Prostate gland (tissue), 2 donors: ENCODE measurements at regions not wholly inside any gene's neighbourhood (a gene's known extent, or its start where the extent isn't known, plus 50 kb on each side); places are given as distances from the start of the nearest gene placed in this dataset.

Experiments used
- DNase-seq: peaks from one replicate; pipeline ENCODE4 v3.0.0-alpha.2; 2019; ENCODE audit warnings: low spot score
- H3K27ac ChIP-seq, 2 donors: fragments of 200-600 bp; sonication (generic); 2 replicates each; pipeline ENCODE4 v1.5.1; 2017 to 2019
- H3K27me3 ChIP-seq: fragments of 200-600 bp; sonication (generic); replicated peaks from 2 replicates; pipeline ENCODE4 v1.5.1; 2019; ENCODE audit not compliant: insufficient read depth
- H3K36me3 ChIP-seq, 2 donors: fragments of 200-600 bp; sonication (generic); 1 replicate in 1 of 2; 2 replicates in 1 of 2; pipeline versions ENCODE4 v1.5.1 to v1.8.1; 2017 to 2019
- H3K4me1 ChIP-seq: fragments of 200-600 bp; sonication (generic); replicated peaks from 2 replicates; pipeline ENCODE4 v1.5.1; 2019
- H3K4me3 ChIP-seq, 2 donors: fragments of 200-600 bp; sonication (generic); 2 replicates each; pipeline ENCODE4 v1.5.1; 2017 to 2019
- H3K9me3 ChIP-seq: fragments of 200-600 bp; sonication (generic); 2 replicates; pipeline ENCODE4 v1.5.1; 2017
- POLR2A ChIP-seq: fragments of 450-650 bp; IDR thresholded peaks from one replicate; pipeline ENCODE4 v1.6.1; 2016; ENCODE audit warnings: antibody characterized with exemption, mild to moderate bottlenecking
- POLR2AphosphoS5 ChIP-seq: sonication (generic); formaldehyde crosslinking; IDR thresholded peaks from one replicate; pipeline ENCODE4 v1.6.1; 2017; ENCODE audit warnings: antibody characterized with exemption
- WGBS: methylation state at CpG from one replicate; pipeline ENCODE4 v1.1.5; 2018; 5-methylcytosine and 5-hydroxymethylcytosine counted together
- intact Hi-C: fragments of 100-400 bp; cut with DNase I; formaldehyde crosslinking; loops from one replicate; pipeline ENCODE4 v1.14.2; 2022
- TF ChIP-seq, protein P1 (sequence below), 4 experiments: fragments of 200-600 bp in 2 of 4; fragments of 450-650 bp in 2 of 4; sonication (generic) in 2 of 4; IDR thresholded peaks; 1 replicate in 3 of 4; 2 replicates in 1 of 4; pipeline ENCODE4 v1.5.1; 2016 to 2019; ENCODE audit warnings: antibody characterized with exemption in 4 of 4, mild to moderate bottlenecking in 2 of 4, moderate library complexity in 2 of 4

DNA sequence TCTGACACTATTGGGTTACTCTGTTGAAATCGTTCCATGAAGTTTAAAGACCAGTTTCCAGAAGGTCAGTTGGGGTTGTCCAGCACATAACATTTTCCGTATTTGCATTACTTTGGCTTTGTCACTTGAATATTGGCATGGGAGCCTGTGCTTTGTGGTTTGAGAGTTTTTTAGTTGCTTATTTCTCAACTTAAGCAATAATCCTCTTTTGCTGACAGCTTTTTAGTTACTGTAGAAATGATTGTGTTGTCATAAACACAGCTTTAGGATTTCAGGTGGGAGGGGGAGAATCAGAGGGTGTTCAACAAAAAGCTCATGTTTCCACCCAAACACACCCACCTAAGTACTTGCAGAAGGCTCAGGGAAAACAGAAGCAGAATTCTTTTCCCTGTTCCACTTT is 210.7 kb upstream of the TLL1 start:
- WGBS: 70% methylated on average over 2 of the region's 2 CpGs
- Histone ChIP-seq H3K36me3 (no peaks in the 10 kb centered on the region), H3K4me3 (no peak overlapping the region), H3K27ac (no peak overlapping the region), H3K9me3 (no peaks in the 10 kb centered on the region), H3K4me1 (no peaks in the 10 kb centered on the region), H3K27me3 (no peaks in the 10 kb centered on the region)
- intact Hi-C loops: no loop called here
- no peak for DNase-seq
- TF ChIP-seq POLR2A (no peak), POLR2AphosphoS5 (no peak)
- TF ChIP-seq, protein P1, sequence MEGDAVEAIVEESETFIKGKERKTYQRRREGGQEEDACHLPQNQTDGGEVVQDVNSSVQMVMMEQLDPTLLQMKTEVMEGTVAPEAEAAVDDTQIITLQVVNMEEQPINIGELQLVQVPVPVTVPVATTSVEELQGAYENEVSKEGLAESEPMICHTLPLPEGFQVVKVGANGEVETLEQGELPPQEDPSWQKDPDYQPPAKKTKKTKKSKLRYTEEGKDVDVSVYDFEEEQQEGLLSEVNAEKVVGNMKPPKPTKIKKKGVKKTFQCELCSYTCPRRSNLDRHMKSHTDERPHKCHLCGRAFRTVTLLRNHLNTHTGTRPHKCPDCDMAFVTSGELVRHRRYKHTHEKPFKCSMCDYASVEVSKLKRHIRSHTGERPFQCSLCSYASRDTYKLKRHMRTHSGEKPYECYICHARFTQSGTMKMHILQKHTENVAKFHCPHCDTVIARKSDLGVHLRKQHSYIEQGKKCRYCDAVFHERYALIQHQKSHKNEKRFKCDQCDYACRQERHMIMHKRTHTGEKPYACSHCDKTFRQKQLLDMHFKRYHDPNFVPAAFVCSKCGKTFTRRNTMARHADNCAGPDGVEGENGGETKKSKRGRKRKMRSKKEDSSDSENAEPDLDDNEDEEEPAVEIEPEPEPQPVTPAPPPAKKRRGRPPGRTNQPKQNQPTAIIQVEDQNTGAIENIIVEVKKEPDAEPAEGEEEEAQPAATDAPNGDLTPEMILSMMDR (IDR thresholded peaks at IDR 0.05): no peak

DNA sequence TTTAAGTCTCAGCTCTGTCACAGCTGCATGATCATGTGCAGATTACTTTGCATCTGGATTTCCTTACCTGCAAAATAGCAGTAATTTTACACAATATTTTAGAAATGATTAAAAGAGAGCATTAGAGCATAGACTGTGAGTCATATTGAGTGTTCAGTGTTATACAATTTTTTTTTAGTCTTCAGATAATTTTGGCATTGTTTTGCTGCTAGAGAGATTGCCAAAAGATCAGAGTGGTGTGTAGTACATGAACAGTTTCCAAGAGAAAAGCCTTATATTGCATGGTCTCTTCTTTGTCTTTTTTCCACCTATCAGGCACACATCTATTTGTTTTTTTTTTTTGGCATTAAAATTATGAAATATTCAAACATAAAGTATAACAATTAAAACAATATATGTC is 209.6 kb upstream of the TLL1 start:
- no peak overlapping the region for H3K27ac ChIP-seq
- no peaks in the 10 kb centered on the region for H3K27me3 ChIP-seq
- TF ChIP-seq POLR2A: no peak
- TF ChIP-seq, protein P1 (IDR thresholded peaks at IDR 0.05): no peak
- no peak for TF ChIP-seq POLR2AphosphoS5
- intact Hi-C loops: no loop called here
- H3K4me1 ChIP-seq: no peaks in the 10 kb centered on the region
- no peaks in the 10 kb centered on the region for H3K36me3 ChIP-seq
- H3K9me3 ChIP-seq: no peaks in the 10 kb centered on the region
- no peak overlapping the region for H3K4me3 ChIP-seq
- no peak for DNase-seq

DNA sequence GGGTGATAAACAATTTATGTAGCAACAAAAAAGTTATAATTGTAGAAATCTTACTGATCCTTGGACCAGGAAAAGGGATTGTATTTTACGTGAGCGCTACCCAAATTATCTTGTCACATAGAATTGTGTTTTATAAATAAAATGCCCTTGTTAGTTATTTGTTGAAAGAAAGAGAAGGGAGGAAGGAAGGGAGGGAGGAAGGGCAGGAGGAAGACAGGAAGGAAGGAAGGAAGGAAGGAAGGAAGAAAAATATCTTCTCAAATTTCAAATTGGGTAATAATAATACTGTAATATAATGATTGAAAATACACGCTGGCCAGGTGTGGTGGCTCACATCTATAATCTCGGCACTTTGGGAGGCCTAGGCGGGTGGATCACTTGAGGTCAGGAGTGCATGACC is 206.2 kb upstream of the TLL1 start:
- Histone ChIP-seq H3K4me3 (no peak overlapping the region), H3K27me3 (no peaks in the 10 kb centered on the region), H3K4me1 (no peaks in the 10 kb centered on the region), H3K9me3 (no peaks in the 10 kb centered on the region), H3K27ac (no peak overlapping the region), H3K36me3 (no peaks in the 10 kb centered on the region)
- TF ChIP-seq POLR2A (no peak), POLR2AphosphoS5 (no peak)
- TF ChIP-seq, protein P1 (IDR thresholded peaks at IDR 0.05): no peak
- WGBS: 92% methylated on average over 5 of the region's 5 CpGs
- intact Hi-C loops: no loop called here
- DNase-seq: no peak

DNA sequence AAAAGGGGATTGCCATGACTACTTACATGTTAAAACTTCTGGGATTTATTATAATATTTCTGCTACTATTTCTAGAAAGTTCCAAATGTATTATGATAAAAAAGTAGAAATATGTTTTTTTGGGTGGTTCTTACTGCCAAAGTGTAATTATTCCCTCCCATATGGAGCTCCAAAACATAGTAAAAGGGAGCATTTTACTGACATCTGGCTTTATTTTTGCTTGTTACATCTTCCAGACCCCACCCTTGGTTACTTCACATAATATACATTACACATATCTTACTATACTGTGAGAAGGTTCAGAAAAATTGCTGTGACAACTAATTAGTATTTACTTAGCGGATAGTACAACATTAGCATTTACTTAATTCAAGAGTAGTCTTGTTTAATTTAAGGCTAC is 205.1 kb upstream of the TLL1 start:
- TF ChIP-seq POLR2A: no peak
- TF ChIP-seq, protein P1 (IDR thresholded peaks at IDR 0.05): no peak
- TF ChIP-seq POLR2AphosphoS5: no peak
- WGBS: 95% methylated on average over 1 of the region's 1 CpG

DNA sequence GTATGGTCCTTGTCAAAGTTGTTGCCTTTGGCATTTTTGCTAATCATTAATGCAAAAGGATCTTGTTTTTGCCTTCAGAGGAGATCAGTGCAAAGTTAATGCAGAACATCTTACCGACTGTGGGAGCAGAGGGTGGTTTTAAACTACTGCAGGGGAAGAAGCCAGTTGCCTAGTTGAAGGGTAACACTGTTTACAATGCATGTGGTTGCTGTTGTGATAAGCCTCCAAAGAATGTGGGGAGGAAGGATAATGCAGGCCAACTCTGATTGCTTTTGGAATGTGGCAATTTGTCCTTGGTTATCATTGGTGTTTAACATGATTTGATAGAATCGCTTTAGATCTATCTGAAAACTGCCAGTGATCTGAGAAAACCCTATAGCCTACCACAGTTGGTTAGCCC is 204.3 kb upstream of the TLL1 start:
- WGBS: 63% methylated on average over 2 of the region's 2 CpGs
- DNase-seq: no peak
- intact Hi-C loops: no loop called here

More for the DNA sequence above, 205.1 kb upstream of the TLL1 start:
- H3K27me3 ChIP-seq: no peaks in the 10 kb centered on the region
- no peak overlapping the region for H3K4me3 ChIP-seq
- no peak for DNase-seq
- intact Hi-C loops: no loop called here
- H3K27ac ChIP-seq: no peak overlapping the region
- H3K36me3 ChIP-seq: no peaks in the 10 kb centered on the region
- no peaks in the 10 kb centered on the region for H3K9me3 ChIP-seq
- no peaks in the 10 kb centered on the region for H3K4me1 ChIP-seq

More for the DNA sequence above, 204.3 kb upstream of the TLL1 start:
- no peaks in the 10 kb centered on the region for H3K27me3 ChIP-seq
- TF ChIP-seq POLR2A (no peak), POLR2AphosphoS5 (no peak)
- TF ChIP-seq, protein P1 (IDR thresholded peaks at IDR 0.05): no peak
- no peaks in the 10 kb centered on the region for H3K36me3 ChIP-seq
- H3K9me3 ChIP-seq: no peaks in the 10 kb centered on the region
- H3K4me1 ChIP-seq: no peaks in the 10 kb centered on the region
- H3K4me3 ChIP-seq: no peak overlapping the region
- no peak overlapping the region for H3K27ac ChIP-seq
